ENCODE measurements at regions not wholly inside any gene's neighbourhood (a gene's known extent, or its start where the extent isn't known, plus 50 kb on each side); places are given as distances from the start of the nearest gene placed in this dataset.

GRCh38 chr9:7899753-7900152 lies 100.2 kb upstream of the DMAC1 start:
- Histone ChIP-seq H3K9me3 (ENCODE audit: insufficient read depth, low read depth, low read length) (no peaks in the 10 kb centered on the region), H3K9ac (ENCODE audit: low read depth, low read length) (no peak overlapping the region), H3K4me3 (ENCODE audit: low read length) (no peak overlapping the region), H3K27me3 (ENCODE audit: insufficient read depth, low read length) (no peaks in the 10 kb centered on the region), H3K4me1 (ENCODE audit: insufficient read depth, low read length) (no peaks in the 10 kb centered on the region), H3K27ac (ENCODE audit: low read length) (no peak overlapping the region), H3K36me3 (ENCODE audit: insufficient read depth, low read depth, low read length) (no peaks in the 10 kb centered on the region)

- H3K27ac ChIP-seq (ENCODE audit: low read length): no peak overlapping the region
- H3K4me1 ChIP-seq (ENCODE audit: insufficient read depth, low read length): no peaks in the 10 kb centered on the region
- no peaks in the 10 kb centered on the region for H3K27me3 ChIP-seq (ENCODE audit: insufficient read depth, low read length)
- no peaks in the 10 kb centered on the region for H3K36me3 ChIP-seq (ENCODE audit: insufficient read depth, low read depth, low read length)
- H3K4me3 ChIP-seq (ENCODE audit: low read length): no peak overlapping the region
- peaks cover 7% of the 10 kb centered on the region for H3K9me3 ChIP-seq (ENCODE audit: insufficient read depth, low read depth, low read length)
- H3K9ac ChIP-seq (ENCODE audit: low read depth, low read length): no peak overlapping the region
Measured at GRCh38 chr9:7894231-7894630, 94.7 kb upstream of the DMAC1 start.

- no peak overlapping the region for H3K9ac ChIP-seq (ENCODE audit: low read depth, low read length)
- no peaks in the 10 kb centered on the region for H3K36me3 ChIP-seq (ENCODE audit: insufficient read depth, low read depth, low read length)
- H3K9me3 ChIP-seq (ENCODE audit: insufficient read depth, low read depth, low read length): peaks cover 7% of the 10 kb centered on the region
- no peak overlapping the region for H3K27ac ChIP-seq (ENCODE audit: low read length)
- no peak overlapping the region for H3K4me3 ChIP-seq (ENCODE audit: low read length)
- H3K27me3 ChIP-seq (ENCODE audit: insufficient read depth, low read length): no peaks in the 10 kb centered on the region
- H3K4me1 ChIP-seq (ENCODE audit: insufficient read depth, low read length): no peaks in the 10 kb centered on the region
Measured at GRCh38 chr9:7892975-7893374, 93.4 kb upstream of the DMAC1 start.

- Histone ChIP-seq H3K9me3 (ENCODE audit: insufficient read depth, low read depth, low read length) (peaks cover 11% of the 10 kb centered on the region), H3K9ac (ENCODE audit: low read depth, low read length) (no peak overlapping the region), H3K4me3 (ENCODE audit: low read length) (no peak overlapping the region), H3K4me1 (ENCODE audit: insufficient read depth, low read length) (no peaks in the 10 kb centered on the region; the same call in 1 of the 2 replicates), H3K36me3 (ENCODE audit: insufficient read depth, low read depth, low read length) (no peaks in the 10 kb centered on the region), H3K27ac (ENCODE audit: low read length) (no peak overlapping the region), H3K27me3 (ENCODE audit: insufficient read depth, low read length) (no peaks in the 10 kb centered on the region)
Measured at GRCh38 chr9:7879551-7880245, 80.1 kb upstream of the DMAC1 start.

- H3K27ac ChIP-seq (ENCODE audit: low read length): no peak overlapping the region
- no peaks in the 10 kb centered on the region for H3K4me1 ChIP-seq (ENCODE audit: insufficient read depth, low read length)
- peaks cover 10% of the 10 kb centered on the region for H3K9me3 ChIP-seq (ENCODE audit: insufficient read depth, low read depth, low read length)
- H3K9ac ChIP-seq (ENCODE audit: low read depth, low read length): no peak overlapping the region
- no peak overlapping the region for H3K4me3 ChIP-seq (ENCODE audit: low read length)
- no peaks in the 10 kb centered on the region for H3K27me3 ChIP-seq (ENCODE audit: insufficient read depth, low read length)
- H3K36me3 ChIP-seq (ENCODE audit: insufficient read depth, low read depth, low read length): no peaks in the 10 kb centered on the region
Measured at GRCh38 chr9:7871977-7872730, 72.6 kb upstream of the DMAC1 start.

GRCh38 chr9:7869340-7869739 lies 69.8 kb upstream of the DMAC1 start:
- Histone ChIP-seq H3K9me3 (ENCODE audit: insufficient read depth, low read depth, low read length) (no peaks in the 10 kb centered on the region), H3K4me3 (ENCODE audit: low read length) (no peak overlapping the region), H3K27me3 (ENCODE audit: insufficient read depth, low read length) (no peaks in the 10 kb centered on the region), H3K27ac (ENCODE audit: low read length) (no peak overlapping the region), H3K36me3 (ENCODE audit: insufficient read depth, low read depth, low read length) (no peaks in the 10 kb centered on the region), H3K4me1 (ENCODE audit: insufficient read depth, low read length) (no peaks in the 10 kb centered on the region), H3K9ac (ENCODE audit: low read depth, low read length) (no peak overlapping the region)

- H3K36me3 ChIP-seq (ENCODE audit: insufficient read depth, low read depth, low read length): no peaks in the 10 kb centered on the region
Measured at GRCh38 chr9:7862170-7862569, 62.6 kb upstream of the DMAC1 start.

GRCh38 chr9:7861086-7861485 lies 61.5 kb upstream of the DMAC1 start:
- Histone ChIP-seq H3K36me3 (ENCODE audit: insufficient read depth, low read depth, low read length) (no peaks in the 10 kb centered on the region), H3K27me3 (ENCODE audit: insufficient read depth, low read length) (no peaks in the 10 kb centered on the region; the same call in 1 of the 2 replicates), H3K9me3 (ENCODE audit: insufficient read depth, low read depth, low read length) (no peaks in the 10 kb centered on the region), H3K4me3 (ENCODE audit: low read length) (no peak overlapping the region), H3K9ac (ENCODE audit: low read depth, low read length) (no peak overlapping the region), H3K4me1 (ENCODE audit: insufficient read depth, low read length) (no peaks in the 10 kb centered on the region), H3K27ac (ENCODE audit: low read length) (no peak overlapping the region)

More at GRCh38 chr9:7862170-7862569, 62.6 kb upstream of the DMAC1 start:
- Histone ChIP-seq H3K9ac (ENCODE audit: low read depth, low read length) (no peak overlapping the region), H3K4me3 (ENCODE audit: low read length) (no peak overlapping the region), H3K27me3 (ENCODE audit: insufficient read depth, low read length) (no peaks in the 10 kb centered on the region; the same call in 1 of the 2 replicates), H3K9me3 (ENCODE audit: insufficient read depth, low read depth, low read length) (no peaks in the 10 kb centered on the region), H3K27ac (ENCODE audit: low read length) (no peak overlapping the region), H3K4me1 (ENCODE audit: insufficient read depth, low read length) (no peaks in the 10 kb centered on the region)

GRCh38 chr9:7860335-7860709 lies 60.7 kb upstream of the DMAC1 start:
- H3K9ac ChIP-seq (ENCODE audit: low read depth, low read length): no peak overlapping the region
- H3K4me1 ChIP-seq (ENCODE audit: insufficient read depth, low read length): no peaks in the 10 kb centered on the region
- no peak overlapping the region for H3K4me3 ChIP-seq (ENCODE audit: low read length)
- no peaks in the 10 kb centered on the region; the same call in 1 of the 2 replicates for H3K27me3 ChIP-seq (ENCODE audit: insufficient read depth, low read length)
- H3K36me3 ChIP-seq (ENCODE audit: insufficient read depth, low read depth, low read length): no peaks in the 10 kb centered on the region
- no peaks in the 10 kb centered on the region for H3K9me3 ChIP-seq (ENCODE audit: insufficient read depth, low read depth, low read length)
- no peak overlapping the region for H3K27ac ChIP-seq (ENCODE audit: low read length)

GRCh38 chr9:7859701-7860334 lies 60.2 kb upstream of the DMAC1 start:
- no peak overlapping the region for H3K4me3 ChIP-seq (ENCODE audit: low read length)
- no peaks in the 10 kb centered on the region; the same call in 1 of the 2 replicates for H3K27me3 ChIP-seq (ENCODE audit: insufficient read depth, low read length)
- H3K9ac ChIP-seq (ENCODE audit: low read depth, low read length): no peak overlapping the region
- H3K9me3 ChIP-seq (ENCODE audit: insufficient read depth, low read depth, low read length): no peaks in the 10 kb centered on the region
- no peak overlapping the region for H3K27ac ChIP-seq (ENCODE audit: low read length)
- H3K36me3 ChIP-seq (ENCODE audit: insufficient read depth, low read depth, low read length): no peaks in the 10 kb centered on the region
- no peaks in the 10 kb centered on the region for H3K4me1 ChIP-seq (ENCODE audit: insufficient read depth, low read length)

GRCh38 chr9:7858166-7858565 lies 58.6 kb upstream of the DMAC1 start:
- Histone ChIP-seq H3K27ac (ENCODE audit: low read length) (no peak overlapping the region), H3K36me3 (ENCODE audit: insufficient read depth, low read depth, low read length) (no peaks in the 10 kb centered on the region)

GRCh38 chr9:7854763-7855162 lies 55.2 kb upstream of the DMAC1 start:
- Histone ChIP-seq H3K4me1 (ENCODE audit: insufficient read depth, low read length) (no peaks in the 10 kb centered on the region), H3K27ac (ENCODE audit: low read length) (no peak overlapping the region), H3K4me3 (ENCODE audit: low read length) (no peak overlapping the region), H3K9ac (ENCODE audit: low read depth, low read length) (no peak overlapping the region), H3K9me3 (ENCODE audit: insufficient read depth, low read depth, low read length) (no peaks in the 10 kb centered on the region), H3K36me3 (ENCODE audit: insufficient read depth, low read depth, low read length) (no peaks in the 10 kb centered on the region), H3K27me3 (ENCODE audit: insufficient read depth, low read length) (no peaks in the 10 kb centered on the region)

More at GRCh38 chr9:7858166-7858565, 58.6 kb upstream of the DMAC1 start:
- Histone ChIP-seq H3K4me3 (ENCODE audit: low read length) (no peak overlapping the region), H3K9ac (ENCODE audit: low read depth, low read length) (no peak overlapping the region), H3K9me3 (ENCODE audit: insufficient read depth, low read depth, low read length) (no peaks in the 10 kb centered on the region), H3K4me1 (ENCODE audit: insufficient read depth, low read length) (no peaks in the 10 kb centered on the region), H3K27me3 (ENCODE audit: insufficient read depth, low read length) (no peaks in the 10 kb centered on the region; the same call in 1 of the 2 replicates)

Data from iPS-20b (cell line).